ENCODE measurements at regions not wholly inside any gene's neighbourhood (a gene's known extent, or its start where the extent isn't known, plus 50 kb on each side); places are given as distances from the start of the nearest gene placed in this dataset.
"Not testable (repeated sequence)": the region's sequence is repeated elsewhere in the genome, so short reads cannot be mapped to it uniquely, and the experiment has no call there.

DNA sequence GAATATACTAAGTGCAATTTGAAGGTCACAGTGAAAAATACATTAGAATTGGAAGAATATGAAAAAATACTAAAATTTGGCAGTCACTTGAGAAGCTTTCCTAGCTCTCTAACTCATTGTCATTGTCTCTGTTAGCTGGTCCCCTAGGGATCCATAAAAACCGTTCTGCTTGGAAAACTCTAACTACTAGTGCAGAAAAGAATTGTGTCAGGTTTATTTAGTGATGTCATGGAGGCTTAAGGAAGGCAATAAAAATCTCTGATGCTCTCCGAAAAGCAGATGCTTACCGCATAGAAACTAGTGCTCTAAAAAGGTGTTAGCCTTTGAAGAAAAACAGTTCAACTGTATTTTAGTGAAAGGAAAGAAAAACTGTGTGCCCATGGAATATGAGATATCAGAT lies 150.1 kb upstream of the DLGAP1 start:
- DNase-seq = no peak

GRCh38 chr18:4603955-4604354 lies 148.8 kb upstream of the DLGAP1 start:
- no peak for DNase-seq

DNA sequence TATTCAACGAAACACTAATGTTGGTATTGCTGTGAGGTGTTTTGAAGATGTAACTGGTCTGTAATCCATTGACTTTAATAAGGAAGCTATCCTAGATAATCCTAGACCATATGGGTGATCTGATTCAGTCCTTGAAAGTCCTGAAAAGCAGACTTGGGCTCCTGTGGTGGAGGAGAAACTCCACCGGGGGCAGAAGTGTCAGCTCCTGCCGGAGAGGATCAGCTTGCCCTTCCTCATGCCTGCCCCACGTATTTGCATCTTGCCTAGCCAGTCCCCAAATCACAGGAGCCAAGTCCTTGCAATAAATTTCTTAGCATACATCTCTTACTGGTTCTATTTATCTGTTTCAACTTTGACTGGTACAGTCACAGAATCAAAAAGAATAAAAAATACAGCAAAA lies 144.2 kb upstream of the DLGAP1 start:
- no peak for DNase-seq

DNA sequence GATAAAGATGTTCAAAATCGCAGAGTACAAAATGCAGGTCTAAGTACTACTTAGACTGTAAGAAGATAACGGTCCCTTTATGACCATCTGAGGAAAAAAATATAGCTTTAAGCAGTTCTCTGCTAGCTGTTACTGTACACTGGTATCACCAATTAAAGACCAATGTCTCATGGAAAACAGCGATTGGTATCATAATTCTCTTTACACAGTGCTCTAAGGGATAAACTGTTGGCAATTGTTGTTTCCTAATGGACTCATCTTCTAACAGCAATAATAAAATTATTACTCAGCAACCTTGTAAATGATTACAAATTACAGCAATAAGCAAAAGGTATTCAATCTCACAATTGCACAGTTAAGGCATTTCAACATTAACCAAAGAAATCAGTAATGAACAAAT lies 142.2 kb upstream of the DLGAP1 start:
- no peak for DNase-seq

DNA sequence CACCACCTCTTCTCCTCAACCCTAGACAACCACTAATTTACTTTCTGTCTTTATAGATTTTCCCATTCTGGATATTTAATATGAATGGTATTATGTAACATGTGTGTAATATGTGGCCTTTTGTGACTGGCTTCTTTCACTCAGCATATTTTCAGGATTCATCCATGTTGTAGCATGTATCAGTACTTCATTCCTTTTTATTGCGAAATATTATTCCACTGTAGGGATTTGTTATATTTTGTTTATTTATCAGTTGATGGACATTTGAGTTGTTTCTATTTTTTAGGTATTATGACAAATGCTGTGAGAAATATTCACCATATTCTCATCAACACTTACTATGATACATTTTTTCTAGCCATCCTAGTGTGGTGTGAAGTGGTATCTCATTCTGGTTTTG lies 138.8 kb upstream of the DLGAP1 start:
- DNase-seq = no peak

GRCh38 chr18:4593459-4593858 lies 138.4 kb upstream of the DLGAP1 start:
- no peak for DNase-seq

- DNase-seq = no peak
Measured at GRCh38 chr18:4589056-4589800, 134.1 kb upstream of the DLGAP1 start.

- DNase-seq = no peak
Measured at GRCh38 chr18:4587204-4587603, 132.1 kb upstream of the DLGAP1 start.

DNA sequence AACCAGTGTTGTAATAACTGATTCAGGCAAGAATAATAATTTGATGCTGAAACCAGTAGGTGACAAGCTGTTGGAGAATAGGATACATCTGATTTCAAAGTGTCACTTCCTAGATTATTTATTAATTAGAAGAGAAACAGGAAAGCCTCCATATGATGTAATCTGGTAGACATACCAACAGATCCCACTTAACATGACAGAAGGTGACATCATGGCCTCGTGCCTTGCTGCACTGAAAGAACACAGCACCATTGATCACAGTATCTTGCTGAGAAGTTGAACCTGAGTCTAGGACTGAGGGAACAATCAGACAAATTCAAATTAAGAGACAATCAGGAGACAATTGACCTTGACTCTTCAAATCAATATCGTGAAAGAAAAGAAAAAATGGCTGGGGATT lies 131.6 kb upstream of the DLGAP1 start:
- no peak for DNase-seq

GRCh38 chr18:4582431-4583335 lies 127.6 kb upstream of the DLGAP1 start:
- DNase-seq = no peak

DNA sequence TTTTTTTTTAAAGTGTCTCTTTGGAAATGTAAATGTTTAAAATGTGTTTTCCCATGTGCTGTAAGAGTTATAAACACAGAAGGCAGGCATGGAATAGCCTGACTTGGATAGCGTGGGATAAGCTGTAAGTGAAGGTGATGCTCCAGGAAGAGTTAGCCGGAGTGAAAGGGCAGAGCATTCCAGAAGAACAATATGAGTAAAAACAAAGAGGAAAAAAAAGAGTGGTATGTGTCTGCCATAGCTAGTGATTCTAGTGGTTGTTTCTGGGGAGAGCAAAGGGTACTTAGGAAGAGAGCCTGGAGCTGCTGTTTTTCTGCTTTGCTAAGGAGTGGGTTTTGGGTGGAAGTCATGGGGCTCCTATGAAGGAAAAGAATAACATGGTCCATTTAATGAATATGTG lies 126.9 kb upstream of the DLGAP1 start:
- DNase-seq = no peak

GRCh38 chr18:4578449-4578848 lies 123.3 kb upstream of the DLGAP1 start:
- DNase-seq = no peak

GRCh38 chr18:4573735-4574134 lies 118.6 kb upstream of the DLGAP1 start:
- DNase-seq = no peak

DNA sequence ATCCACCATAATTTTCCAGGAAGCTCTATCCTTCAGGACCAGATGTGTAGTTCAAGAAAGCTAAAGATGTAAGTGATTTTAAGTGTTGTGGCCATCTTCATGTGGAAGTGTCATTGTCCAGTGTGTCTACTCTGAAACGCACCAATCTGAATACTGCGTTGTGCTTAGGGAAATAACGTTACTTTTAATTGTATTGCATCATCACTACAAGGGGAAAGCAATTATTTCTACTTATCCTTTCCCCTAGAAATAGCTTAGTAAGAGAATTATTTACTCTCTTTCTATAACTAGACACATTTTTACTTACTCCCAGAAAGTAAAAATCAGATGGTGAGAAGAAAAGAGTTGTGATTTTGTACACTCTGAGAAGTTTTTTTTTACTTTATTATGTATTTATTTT lies 102.4 kb upstream of the DLGAP1 start:
- no peak for DNase-seq

DNA sequence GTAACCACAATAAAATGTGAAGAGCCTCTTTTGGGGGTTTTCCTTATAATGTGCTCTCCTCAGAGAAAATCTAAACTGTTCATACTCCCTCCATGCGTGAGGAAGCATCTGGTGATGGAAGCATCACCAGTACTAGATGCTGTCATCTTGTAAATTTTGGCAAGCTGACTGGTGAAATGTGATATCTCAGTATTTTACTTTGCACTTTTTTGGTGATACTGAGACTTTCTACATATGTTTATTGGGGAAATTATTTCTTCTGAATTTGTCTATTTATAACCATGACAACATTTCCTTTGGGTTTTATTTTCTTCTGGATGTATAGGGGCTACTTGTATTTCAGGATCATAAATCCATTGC lies 95.9 kb upstream of the DLGAP1 start:
- no peak for DNase-seq

DNA sequence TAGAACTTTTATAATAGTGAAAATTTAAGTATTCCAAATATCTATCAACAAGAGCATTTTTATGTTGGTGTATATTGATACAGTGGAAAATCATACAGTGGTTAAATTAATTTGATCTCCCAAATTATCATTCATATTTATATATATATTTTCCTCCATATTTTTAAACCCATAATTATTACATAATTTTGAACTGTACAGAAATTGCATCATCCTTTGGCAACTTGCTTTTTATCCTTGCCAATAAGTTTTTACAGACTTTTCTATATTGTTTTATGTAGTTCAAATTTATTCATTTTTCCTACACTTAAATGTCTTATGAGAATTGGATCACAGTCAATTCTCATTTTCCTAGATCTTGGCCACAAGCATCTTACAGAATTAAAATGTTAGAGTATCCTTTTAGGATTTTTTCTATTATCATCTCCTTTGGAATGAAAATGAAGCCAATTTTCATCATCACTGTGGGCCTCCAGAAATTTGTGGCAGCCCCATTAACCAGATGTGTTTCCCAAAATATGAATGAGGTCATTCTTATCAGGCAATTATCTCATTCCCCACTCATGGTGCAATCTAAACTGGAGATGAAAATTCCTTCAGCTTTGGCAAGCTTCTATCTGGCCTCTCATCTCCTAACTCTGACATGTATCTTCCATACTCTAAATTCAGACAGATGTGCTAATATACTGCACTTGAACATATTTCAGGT lies 94.2 kb upstream of the DLGAP1 start:
- DNase-seq = no peak

- DNase-seq = no peak
Measured at GRCh38 chr18:4547126-4547525, 92.0 kb upstream of the DLGAP1 start.

GRCh38 chr18:4544142-4544541 lies 89.0 kb upstream of the DLGAP1 start:
- no peak for DNase-seq

DNA sequence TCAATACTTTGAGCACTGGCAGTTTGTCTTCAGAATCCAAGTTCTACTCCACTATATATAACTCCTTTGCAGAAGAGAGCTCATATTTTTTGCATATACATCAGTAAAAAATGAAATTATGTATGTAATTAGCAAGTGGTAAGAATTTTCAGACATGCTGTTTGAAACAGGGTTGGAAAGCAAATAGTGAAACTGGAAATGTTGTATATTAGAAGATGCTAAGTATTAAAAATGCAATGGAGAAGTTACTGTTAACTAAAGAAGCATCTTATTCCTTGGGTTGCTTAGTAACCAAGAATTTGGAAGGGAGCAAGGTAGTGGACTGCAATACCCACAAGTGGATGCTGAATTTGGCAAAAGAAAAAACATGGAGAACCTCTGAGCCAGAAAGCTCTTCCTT lies 88.6 kb upstream of the DLGAP1 start:
- no peak for DNase-seq

GRCh38 chr18:4541588-4541987 lies 86.5 kb upstream of the DLGAP1 start:
- DNase-seq = no peak

DNA sequence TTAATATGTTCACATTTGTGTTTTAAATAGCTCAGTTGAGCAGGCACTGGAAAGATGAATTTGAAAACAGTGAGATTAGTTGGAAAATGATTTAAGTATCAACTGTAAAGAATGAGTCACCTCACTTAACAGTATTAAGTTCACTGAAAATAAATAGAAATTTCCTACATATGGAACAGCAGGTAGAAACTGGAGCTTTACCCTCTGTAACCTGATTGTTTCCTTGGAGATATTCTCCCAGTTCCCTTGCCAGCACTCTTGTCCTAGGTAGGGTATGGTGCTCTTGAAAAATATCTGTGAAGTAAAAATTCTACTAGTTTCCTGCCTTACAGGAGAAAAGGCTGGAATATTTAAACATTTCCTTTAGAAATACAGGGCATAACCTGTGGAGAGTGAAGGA lies 81.3 kb upstream of the DLGAP1 start:
- no peak for DNase-seq

- no peak for DNase-seq
Measured at GRCh38 chr18:4528405-4528804, 73.3 kb upstream of the DLGAP1 start.

DNA sequence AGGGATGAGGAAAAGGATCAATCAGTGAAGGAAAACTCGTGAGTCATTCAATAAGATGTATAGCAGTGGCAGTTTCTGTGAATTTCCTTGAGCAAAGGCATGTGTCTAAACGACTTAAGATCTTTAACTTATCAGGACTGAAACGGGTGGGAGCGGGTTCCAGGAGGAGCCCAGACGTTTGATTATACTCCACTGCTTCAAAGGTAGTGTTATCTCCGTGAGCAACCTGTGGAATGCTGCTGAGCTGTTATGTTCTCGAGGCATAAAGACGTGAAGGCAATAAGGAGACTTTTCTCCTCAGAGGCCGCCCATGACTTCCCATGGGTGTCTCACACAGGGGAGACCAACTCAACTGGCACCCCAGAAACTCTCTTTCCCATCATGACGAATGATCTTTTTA lies 72.7 kb upstream of the DLGAP1 start:
- DNase-seq = not testable (repeated sequence)

GRCh38 chr18:4524096-4524495 lies 69.0 kb upstream of the DLGAP1 start:
- no peak for DNase-seq
